K562 (cell line): ENCODE measurements at regions not wholly inside any gene's neighbourhood (a gene's known extent, or its start where the extent isn't known, plus 50 kb on each side); places are given as distances from the start of the nearest gene placed in this dataset.

Experiments used
- ATAC-seq: fragments of 200-7000 bp; cut with Tn5 transposase; 3 replicates; pipeline ENCODE4 v1.9.1; 2020; ENCODE audit warnings: moderate library complexity
- BruUV-seq: library from RNA; stranded (reverse); fragments of 400-500 nt; replicated peaks from 2 replicates; lab custom pipeline; 2021; lab: Mats Ljungman, UMichigan
- CTCF ChIA-PET: fragments of 300-600 bp; formaldehyde crosslinking; extraction: SDS; loops from one replicate; lab custom pipeline; 2021; ENCODE audit warnings: low intra/inter-chr PET ratio; lab: Yijun Ruan, JAX
- POLR2A ChIA-PET: fragments of 300-600, 350-650 bp; sonication (Branson Sonifier 250); formaldehyde crosslinking; extraction: SDS; loops from one replicate; lab custom pipeline; 2021; ENCODE audit warnings: antibody characterized with exemption, inconsistent platforms; lab: Yijun Ruan, JAX
- DNase-seq, 4 experiments: peaks; one replicate each; pipeline versions ENCODE4 v3.0.0 to v3.0.0-alpha.2; 2011 to 2018; ENCODE audit warnings: low spot score in 3 of 4, mixed read lengths in 3 of 4; ENCODE audit errors: extremely low read depth in 1 of 4
- FAIRE-seq: peaks from 2 replicates; lab custom pipeline; 2011; peaks lifted over from hg19 to GRCh38; lab: Jason Lieb, UNC
- H2AFZ ChIP-seq: 2 replicates; pipeline ENCODE4 v1.6.0; 2011; ENCODE audit warnings: low read depth, low read length, control low read depth, inconsistent platforms
- H3K27ac ChIP-seq: fragments of 200-600 bp; 3 replicates; pipeline ENCODE4 v1.8.0; 2011; ENCODE audit warnings: low read depth, mild to moderate bottlenecking, control low read depth, inconsistent platforms, low read length, moderate library complexity, mixed read lengths; ENCODE audit errors: extremely low read depth
- H3K27me3 ChIP-seq, 2 experiments: fragments of 300-600 bp in 1 of 2; 2 replicates in 1 of 2; 3 replicates in 1 of 2; pipeline versions ENCODE4 v1.6.0 to v1.8.0; 2011; ENCODE audit warnings: inconsistent platforms in 2 of 2, low read length in 2 of 2, mild to moderate bottlenecking in 1 of 2, mixed read lengths in 1 of 2, moderate library complexity in 1 of 2; ENCODE audit not compliant: control insufficient read depth in 2 of 2, insufficient read depth in 2 of 2
- H3K36me3 ChIP-seq: fragments of 300-600 bp; 3 replicates; pipeline ENCODE4 v1.8.0; 2011; ENCODE audit warnings: mild to moderate bottlenecking, low read length, inconsistent platforms; ENCODE audit not compliant: control insufficient read depth, insufficient read depth
- H3K4me1 ChIP-seq, 2 experiments: fragments of 200-600 bp in 1 of 2; replicated peaks in 1 of 2; 2 replicates in 1 of 2; 3 replicates in 1 of 2; pipeline versions ENCODE4 v1.5.1 to v1.8.0; 2011; ENCODE audit warnings: inconsistent platforms in 2 of 2, low read length in 2 of 2, mild to moderate bottlenecking in 1 of 2, mixed read lengths in 1 of 2, moderate library complexity in 1 of 2; ENCODE audit not compliant: control insufficient read depth in 2 of 2, insufficient read depth in 2 of 2
- H3K4me2 ChIP-seq: 2 replicates; pipeline ENCODE4 v1.6.1; 2011; ENCODE audit warnings: low read length, control low read depth, inconsistent platforms, mixed read lengths; ENCODE audit not compliant: insufficient read depth
- H3K4me3 ChIP-seq: fragments of 200-600 bp; sonication (generic), shearing (Covaris generic); 2 replicates; pipeline ENCODE4 v1.5.1; 2016; ENCODE audit warnings: control low read depth, inconsistent platforms
- H3K79me2 ChIP-seq: fragments of 200-600 bp; 3 replicates; pipeline ENCODE4 v1.8.0; 2011; ENCODE audit warnings: low read length, inconsistent platforms; ENCODE audit not compliant: control insufficient read depth, insufficient read depth
- H3K9ac ChIP-seq, 2 experiments: 2 replicates each; pipeline versions ENCODE4 v1.6.0 to v1.6.1; 2011; ENCODE audit warnings: low read depth in 2 of 2, low read length in 2 of 2, control low read depth in 1 of 2, inconsistent platforms in 1 of 2, mild to moderate bottlenecking in 1 of 2, mixed read lengths in 1 of 2; ENCODE audit not compliant: insufficient read depth in 1 of 2
- H3K9me1 ChIP-seq: one replicate; pipeline ENCODE4 v1.6.0; 2011; ENCODE audit warnings: inconsistent platforms, mild to moderate bottlenecking, low read length, moderate library complexity; ENCODE audit not compliant: control insufficient read depth, insufficient read depth
- H3K9me3 ChIP-seq: replicated peaks from 2 replicates; pipeline ENCODE4 v1.5.1; 2011; ENCODE audit warnings: low read depth, low read length, inconsistent platforms; ENCODE audit not compliant: control insufficient read depth, insufficient read depth
- H4K20me1 ChIP-seq: replicated peaks from 2 replicates; pipeline ENCODE4 v1.6.1; 2011; ENCODE audit warnings: low read length, inconsistent platforms, mixed read lengths; ENCODE audit not compliant: control insufficient read depth, insufficient read depth
- CCNT2 ChIP-seq: IDR thresholded peaks from 2 replicates; pipeline ENCODE4 v1.6.1; 2011; ENCODE audit warnings: borderline replicate concordance, low read depth, mild to moderate bottlenecking, moderate library complexity, mixed read lengths, low read length; ENCODE audit not compliant: insufficient read length; ENCODE audit errors: extremely low read depth
- ELF2 ChIP-seq: fragments of 250-450 bp; sonication (Bioruptor Pico); IDR thresholded peaks from 2 replicates; pipeline ENCODE4 v1.5.0; 2021; ENCODE audit warnings: mild to moderate bottlenecking
- FIP1L1 ChIP-seq: fragments of 200-400 bp; formaldehyde crosslinking; IDR thresholded peaks from 2 replicates; pipeline ENCODE4 v1.6.1; 2018; ENCODE audit warnings: mild to moderate bottlenecking, low read depth, low read length; ENCODE audit not compliant: poor library complexity, severe bottlenecking
- KLF1 ChIP-seq: fragments of 450-650 bp; IDR thresholded peaks from 2 replicates; pipeline ENCODE4 v1.6.1; 2016; ENCODE audit warnings: missing genetic modification characterization, missing compliant biosample characterization
- NELFE ChIP-seq: IDR thresholded peaks from 2 replicates; pipeline ENCODE4 v1.6.1; 2011; ENCODE audit warnings: mild to moderate bottlenecking; ENCODE audit not compliant: insufficient read depth, insufficient read length
- NFE2L1 ChIP-seq: fragments of 450-650 bp; IDR thresholded peaks from 2 replicates; pipeline ENCODE4 v1.6.1; 2016; ENCODE audit warnings: missing genetic modification characterization, low read depth, mild to moderate bottlenecking, missing compliant biosample characterization, moderate library complexity, borderline replicate concordance
- NR0B1 ChIP-seq: fragments of 450-650 bp; IDR thresholded peaks from one replicate; pipeline ENCODE4 v1.6.1; 2018; ENCODE audit warnings: mild to moderate bottlenecking, moderate library complexity; ENCODE audit not compliant: partially characterized antibody
- NUFIP1 ChIP-seq: fragments of 450-650 bp; IDR thresholded peaks from 2 replicates; pipeline ENCODE4 v1.6.1; 2018; ENCODE audit not compliant: partially characterized antibody
- PHF20 ChIP-seq: fragments of 450-650 bp; IDR thresholded peaks from 2 replicates; pipeline ENCODE4 v1.6.1; 2018; ENCODE audit not compliant: partially characterized antibody
- PURB ChIP-seq: sonication (generic); formaldehyde crosslinking; IDR thresholded peaks from 2 replicates; pipeline ENCODE4 v1.9.0; 2021; ENCODE audit warnings: low read depth, mild to moderate bottlenecking, missing genetic modification reagents
- RFX5 ChIP-seq: IDR thresholded peaks from 2 replicates; pipeline ENCODE4 v1.6.1; 2011; ENCODE audit warnings: low read depth, mild to moderate bottlenecking, improper control_type of control experiment, low read length
- SMAD4 ChIP-seq: fragments of 250-450 bp; sonication (Bioruptor Pico); conservative IDR thresholded peaks from 2 replicates; pipeline ENCODE4 v1.8.0; 2021; ENCODE audit warnings: inconsistent platforms, mild to moderate bottlenecking, moderate library complexity
- TCF3 ChIP-seq: sonication (generic); formaldehyde crosslinking; IDR thresholded peaks from 2 replicates; pipeline ENCODE4 v1.4.0; 2020; ENCODE audit warnings: mild to moderate bottlenecking, missing genetic modification reagents
- ZBTB17 ChIP-seq: fragments of 450-650 bp; formaldehyde crosslinking; IDR thresholded peaks from 2 replicates; pipeline ENCODE4 v1.4.0; 2020; ENCODE audit warnings: mild to moderate bottlenecking
- ZKSCAN1 ChIP-seq: fragments of 150-350 bp; IDR thresholded peaks from 2 replicates; pipeline ENCODE4 v1.6.1; 2016; ENCODE audit warnings: low read depth, low read length
- ZNF347 ChIP-seq: fragments of 450-650 bp; formaldehyde crosslinking; IDR thresholded peaks from 2 replicates; pipeline ENCODE4 v1.4.0; 2020; ENCODE audit warnings: low read depth, mild to moderate bottlenecking, moderate library complexity
- ZNF507 ChIP-seq: conservative IDR thresholded peaks from 2 replicates; pipeline ENCODE4 v1.6.1; 2017; ENCODE audit warnings: missing genetic modification characterization, missing compliant biosample characterization
- WGBS: fragments of 100-300 bp; shearing (Covaris generic); methylation state at CpG from one replicate; pipeline ENCODE4 v1.1.6; 2016; ENCODE audit warnings: low coverage, mixed read lengths; ENCODE audit not compliant: insufficient coverage; ENCODE audit errors: missing lambda C conversion rate; 5-methylcytosine and 5-hydroxymethylcytosine counted together
- in situ Hi-C: fragments of 300-500 bp; cut with MboI; formaldehyde crosslinking; loops from 4 replicates; pipeline ENCODE4 v1.15.0; 2018; ENCODE audit warnings: inconsistent platforms, mixed read lengths
- intact Hi-C: fragments of 100-400 bp; cut with micrococcal nuclease; formaldehyde crosslinking; loops from 2 replicates; pipeline ENCODE4 v1.14.2; 2022
- TF ChIP-seq, protein P1 (sequence below): fragments of 450-650 bp; conservative IDR thresholded peaks from 2 replicates; pipeline ENCODE4 v1.6.1; 2016; ENCODE audit warnings: missing genetic modification characterization, low read depth, mild to moderate bottlenecking, control low read depth, missing compliant biosample characterization
- TF ChIP-seq, protein P2 (sequence below): fragments of 450-650 bp; formaldehyde crosslinking; IDR thresholded peaks from 2 replicates; pipeline ENCODE4 v1.4.0; 2020; ENCODE audit warnings: mild to moderate bottlenecking, moderate library complexity

DNA sequence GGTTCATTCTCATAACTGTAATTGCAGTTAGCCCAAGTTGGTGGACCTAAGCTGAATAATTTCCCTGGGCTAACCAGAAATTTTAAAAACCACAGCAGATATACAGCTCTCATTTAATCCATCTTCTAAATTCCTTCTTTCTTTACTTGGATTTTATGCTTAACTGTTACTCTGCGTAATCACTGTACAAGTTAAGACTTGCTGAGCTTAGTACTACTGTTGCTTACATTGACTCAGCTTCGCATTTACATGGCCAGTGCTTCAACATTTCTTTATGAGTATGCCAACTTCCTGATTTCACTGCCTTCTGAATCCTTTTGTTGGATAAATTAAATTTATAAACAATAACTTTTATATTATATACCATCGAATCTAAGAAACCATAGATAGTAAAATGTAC, 147.4 kb downstream of the SLC38A4 start:
- H3K9me1 ChIP-seq = no peaks in the 10 kb centered on the region
- H3K9ac ChIP-seq = no peak overlapping the region
- no peak for TF ChIP-seq ZKSCAN1
- TF ChIP-seq ELF2 (CRISPR knock-in tag) = no peak
- no peak for TF ChIP-seq FIP1L1
- TF ChIP-seq, protein P1, sequence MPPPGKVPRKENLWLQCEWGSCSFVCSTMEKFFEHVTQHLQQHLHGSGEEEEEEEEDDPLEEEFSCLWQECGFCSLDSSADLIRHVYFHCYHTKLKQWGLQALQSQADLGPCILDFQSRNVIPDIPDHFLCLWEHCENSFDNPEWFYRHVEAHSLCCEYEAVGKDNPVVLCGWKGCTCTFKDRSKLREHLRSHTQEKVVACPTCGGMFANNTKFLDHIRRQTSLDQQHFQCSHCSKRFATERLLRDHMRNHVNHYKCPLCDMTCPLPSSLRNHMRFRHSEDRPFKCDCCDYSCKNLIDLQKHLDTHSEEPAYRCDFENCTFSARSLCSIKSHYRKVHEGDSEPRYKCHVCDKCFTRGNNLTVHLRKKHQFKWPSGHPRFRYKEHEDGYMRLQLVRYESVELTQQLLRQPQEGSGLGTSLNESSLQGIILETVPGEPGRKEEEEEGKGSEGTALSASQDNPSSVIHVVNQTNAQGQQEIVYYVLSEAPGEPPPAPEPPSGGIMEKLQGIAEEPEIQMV (tag) = no peak
- TF ChIP-seq PHF20 = no peak
- TF ChIP-seq NFE2L1 = no peak
- TF ChIP-seq, protein P2, sequence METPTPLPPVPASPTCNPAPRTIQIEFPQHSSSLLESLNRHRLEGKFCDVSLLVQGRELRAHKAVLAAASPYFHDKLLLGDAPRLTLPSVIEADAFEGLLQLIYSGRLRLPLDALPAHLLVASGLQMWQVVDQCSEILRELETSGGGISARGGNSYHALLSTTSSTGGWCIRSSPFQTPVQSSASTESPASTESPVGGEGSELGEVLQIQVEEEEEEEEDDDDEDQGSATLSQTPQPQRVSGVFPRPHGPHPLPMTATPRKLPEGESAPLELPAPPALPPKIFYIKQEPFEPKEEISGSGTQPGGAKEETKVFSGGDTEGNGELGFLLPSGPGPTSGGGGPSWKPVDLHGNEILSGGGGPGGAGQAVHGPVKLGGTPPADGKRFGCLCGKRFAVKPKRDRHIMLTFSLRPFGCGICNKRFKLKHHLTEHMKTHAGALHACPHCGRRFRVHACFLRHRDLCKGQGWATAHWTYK (CRISPR knock-in tag) = no peak
- no peak for TF ChIP-seq TCF3
- no peak for TF ChIP-seq ZBTB17 (CRISPR knock-in tag)
- no peak for TF ChIP-seq ZNF347 (CRISPR knock-in tag)
- TF ChIP-seq NELFE = no peak
- TF ChIP-seq NUFIP1 = no peak
- no peak for TF ChIP-seq SMAD4 (CRISPR knock-in tag)
- TF ChIP-seq KLF1 = no peak
- TF ChIP-seq RFX5 = no peak
- no peak for TF ChIP-seq CCNT2
- TF ChIP-seq ZNF507 (tag) = no peak
- no peak for TF ChIP-seq NR0B1
- TF ChIP-seq PURB = no peak
- H3K36me3 ChIP-seq = no peaks in the 10 kb centered on the region
- BruUV-seq = no TSS peak
- ATAC-seq (no peak), FAIRE-seq (no peak), DNase-seq (no peak)
- in situ Hi-C loops (no loop called here), intact Hi-C loops (loop anchor here (5.0 kb wide), 4 partner anchors 336 to 686 kb away; partner anchors contain the start of gene SCAF11)
- H4K20me1 ChIP-seq = no peaks in the 10 kb centered on the region
- no peaks in the 10 kb centered on the region for H3K79me2 ChIP-seq
- no peak overlapping the region for H2AFZ ChIP-seq
- H3K4me1 ChIP-seq = no peaks in the 10 kb centered on the region; a peak in 1 of 5 replicates
- no peaks in the 10 kb centered on the region for H3K27me3 ChIP-seq
- POLR2A ChIA-PET = no interaction called here
- 15% methylated on average over 3 of the region's 3 CpGs for WGBS
- CTCF ChIA-PET = interaction anchor here (1.0 to 1.2 kb wide), 2 partner anchors 525 to 547 kb away, joined by 3 to 5 read pairs; no protein-coding TSS in a partner anchor
- H3K9me3 ChIP-seq = no peaks in the 10 kb centered on the region
- H3K4me2 ChIP-seq = no peak overlapping the region
- H3K27ac ChIP-seq = no peak overlapping the region
- no peak overlapping the region for H3K4me3 ChIP-seq
